Stomach (tissue), 4 donors: ENCODE measurements at regions not wholly inside any gene's neighbourhood (a gene's known extent, or its start where the extent isn't known, plus 50 kb on each side); places are given as distances from the start of the nearest gene placed in this dataset.

Experiments
- POLR2A ChIP-seq, 4 donors: fragments of 450-650 bp; IDR thresholded peaks; one replicate each; pipeline ENCODE4 v1.6.1; 2016; ENCODE audit warnings: antibody characterized with exemption in 4 of 4, control low read depth in 2 of 4, mild to moderate bottlenecking in 1 of 4, moderate library complexity in 1 of 4
- TF ChIP-seq, protein P1 (sequence below), 7 experiments: fragments of 450-650 bp in 4 of 7; fragments of 200-600 bp in 3 of 7; sonication (generic) in 3 of 7; IDR thresholded peaks; one replicate each; pipeline ENCODE4 v1.5.1; 2016 to 2019; ENCODE audit warnings: antibody characterized with exemption in 7 of 7, control low read depth in 2 of 7, mild to moderate bottlenecking in 1 of 7

DNA sequence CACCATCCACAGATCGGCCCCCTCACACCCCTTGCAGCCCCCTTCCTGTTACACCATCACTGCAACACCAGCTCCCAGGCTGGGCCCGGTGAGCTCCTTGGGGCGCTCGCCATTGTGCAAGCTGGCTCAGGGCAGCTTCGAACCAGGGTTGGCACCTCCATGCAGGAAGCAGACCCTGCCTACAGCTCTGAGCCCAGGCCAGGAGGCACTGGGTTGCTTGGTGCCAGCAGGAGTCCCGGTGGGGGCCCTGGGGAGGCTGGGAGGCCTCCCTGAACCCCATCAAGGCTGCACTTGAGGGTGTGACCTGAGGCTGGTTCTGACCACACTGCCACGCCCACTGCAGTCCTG, 417.1 kb downstream of the CTTN start:
- TF ChIP-seq, protein P1, sequence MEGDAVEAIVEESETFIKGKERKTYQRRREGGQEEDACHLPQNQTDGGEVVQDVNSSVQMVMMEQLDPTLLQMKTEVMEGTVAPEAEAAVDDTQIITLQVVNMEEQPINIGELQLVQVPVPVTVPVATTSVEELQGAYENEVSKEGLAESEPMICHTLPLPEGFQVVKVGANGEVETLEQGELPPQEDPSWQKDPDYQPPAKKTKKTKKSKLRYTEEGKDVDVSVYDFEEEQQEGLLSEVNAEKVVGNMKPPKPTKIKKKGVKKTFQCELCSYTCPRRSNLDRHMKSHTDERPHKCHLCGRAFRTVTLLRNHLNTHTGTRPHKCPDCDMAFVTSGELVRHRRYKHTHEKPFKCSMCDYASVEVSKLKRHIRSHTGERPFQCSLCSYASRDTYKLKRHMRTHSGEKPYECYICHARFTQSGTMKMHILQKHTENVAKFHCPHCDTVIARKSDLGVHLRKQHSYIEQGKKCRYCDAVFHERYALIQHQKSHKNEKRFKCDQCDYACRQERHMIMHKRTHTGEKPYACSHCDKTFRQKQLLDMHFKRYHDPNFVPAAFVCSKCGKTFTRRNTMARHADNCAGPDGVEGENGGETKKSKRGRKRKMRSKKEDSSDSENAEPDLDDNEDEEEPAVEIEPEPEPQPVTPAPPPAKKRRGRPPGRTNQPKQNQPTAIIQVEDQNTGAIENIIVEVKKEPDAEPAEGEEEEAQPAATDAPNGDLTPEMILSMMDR (IDR thresholded peaks at IDR 0.05): no peak
- no peak for TF ChIP-seq POLR2A (IDR thresholded peaks at IDR 0.05)
